Stomach (tissue), 8 donors: ENCODE measurements at regions not wholly inside any gene's neighbourhood (a gene's known extent, or its start where the extent isn't known, plus 50 kb on each side); places are given as distances from the start of the nearest gene placed in this dataset.

Source experiments
- DNase-seq, 2 donors: peaks; one replicate each; pipeline versions ENCODE4 v3.0.0 to v3.0.0-alpha.2; 2013 to 2019
- H3K27ac ChIP-seq, 5 donors: fragments of 200-600 bp in 4 of 5; sonication (generic) in 4 of 5; one replicate each; pipeline ENCODE4 v1.5.1; 2013 to 2019; ENCODE audit warnings: mild to moderate bottlenecking in 1 of 5, moderate library complexity in 1 of 5
- H3K27me3 ChIP-seq, 3 donors: fragments of 200-600 bp; sonication (generic); one replicate each; pipeline ENCODE4 v1.5.1; 2017 to 2019; ENCODE audit warnings: mixed run types in 1 of 3
- H3K36me3 ChIP-seq, 4 donors: fragments of 200-600 bp; sonication (generic); 1 replicate in 3 of 4; 2 replicates in 1 of 4; pipeline ENCODE4 v1.5.1; 2016 to 2019
- H3K4me1 ChIP-seq, 4 donors: fragments of 200-600 bp; sonication (generic); one replicate each; pipeline ENCODE4 v1.5.1; 2016 to 2019
- H3K4me3 ChIP-seq, 4 donors: fragments of 200-600 bp; sonication (generic) in 3 of 4; one replicate each; pipeline ENCODE4 v1.5.1; 2016 to 2019; ENCODE audit warnings: mild to moderate bottlenecking in 1 of 4
- H3K9me3 ChIP-seq, 4 donors: fragments of 200-600 bp; sonication (generic); one replicate each; pipeline ENCODE4 v1.5.1; 2016 to 2019
- EP300 ChIP-seq: sonication (generic); formaldehyde crosslinking; IDR thresholded peaks from one replicate; pipeline ENCODE4 v1.6.1; 2017; ENCODE audit warnings: antibody characterized with exemption
- POLR2A ChIP-seq, 4 donors: fragments of 450-650 bp; IDR thresholded peaks; one replicate each; pipeline ENCODE4 v1.6.1; 2016; ENCODE audit warnings: antibody characterized with exemption in 4 of 4, control low read depth in 2 of 4, mild to moderate bottlenecking in 1 of 4, moderate library complexity in 1 of 4
- POLR2AphosphoS5 ChIP-seq, 3 donors: sonication (generic); formaldehyde crosslinking; IDR thresholded peaks; one replicate each; pipeline ENCODE4 v1.6.1; 2016; ENCODE audit warnings: antibody characterized with exemption in 3 of 3
- WGBS, 5 donors: extraction: QIAGEN DNeasy Blood & Tissue Kit in 3 of 5; methylation state at CpG; one replicate each; pipeline versions ENCODE4 v1.1.5 to v1.1.7; 2013 to 2018; 5-methylcytosine and 5-hydroxymethylcytosine counted together
- intact Hi-C: fragments of 100-400 bp; cut with DNase I; formaldehyde crosslinking; loops from one replicate; pipeline ENCODE4 v1.15.1; 2023; ENCODE audit warnings: low total_unique reads
- TF ChIP-seq, protein P1 (sequence below), 7 experiments: fragments of 450-650 bp in 4 of 7; fragments of 200-600 bp in 3 of 7; sonication (generic) in 3 of 7; IDR thresholded peaks; one replicate each; pipeline ENCODE4 v1.5.1; 2016 to 2019; ENCODE audit warnings: antibody characterized with exemption in 7 of 7, control low read depth in 2 of 7, mild to moderate bottlenecking in 1 of 7
- donor health status: healthy with polysubstance abuse.
- donor health status: Bipolar disorder and iron deficiency.
- donor health status: healthy.

DNA sequence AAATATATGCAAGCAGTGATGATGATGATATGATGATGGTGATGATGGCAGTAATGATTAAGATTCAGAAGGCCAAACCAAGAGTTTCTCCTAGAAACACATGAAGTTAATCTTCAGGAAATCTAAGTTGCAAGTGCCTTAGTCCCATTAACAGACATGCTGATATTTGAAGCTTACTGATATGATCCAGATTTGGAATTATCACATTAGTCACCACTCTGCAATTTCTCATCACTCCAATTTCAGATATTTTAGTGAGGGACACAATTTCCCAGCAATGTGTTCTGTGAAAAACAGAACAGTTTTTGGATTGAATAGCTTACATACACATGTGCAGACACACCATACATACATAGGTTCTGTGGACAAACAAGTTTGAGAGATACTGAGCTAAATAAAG lies 411.4 kb upstream of the FAT3 start:
- Histone ChIP-seq H3K36me3 (no peaks in the 10 kb centered on the region), H3K4me1 (peaks cover 0 to 5% (median 0%) of the 10 kb centered on the region in 4 donors), H3K4me3 (no peak overlapping the region), H3K27ac (no peak overlapping the region), H3K9me3 (no peaks in the 10 kb centered on the region), H3K27me3 (no peaks in the 10 kb centered on the region)
- intact Hi-C loops: no loop called here
- DNase-seq: no peak
- TF ChIP-seq POLR2A (IDR thresholded peaks at IDR 0.05) (no peak), POLR2AphosphoS5 (IDR thresholded peaks at IDR 0.05) (no peak), EP300 (no peak)
- TF ChIP-seq, protein P1, sequence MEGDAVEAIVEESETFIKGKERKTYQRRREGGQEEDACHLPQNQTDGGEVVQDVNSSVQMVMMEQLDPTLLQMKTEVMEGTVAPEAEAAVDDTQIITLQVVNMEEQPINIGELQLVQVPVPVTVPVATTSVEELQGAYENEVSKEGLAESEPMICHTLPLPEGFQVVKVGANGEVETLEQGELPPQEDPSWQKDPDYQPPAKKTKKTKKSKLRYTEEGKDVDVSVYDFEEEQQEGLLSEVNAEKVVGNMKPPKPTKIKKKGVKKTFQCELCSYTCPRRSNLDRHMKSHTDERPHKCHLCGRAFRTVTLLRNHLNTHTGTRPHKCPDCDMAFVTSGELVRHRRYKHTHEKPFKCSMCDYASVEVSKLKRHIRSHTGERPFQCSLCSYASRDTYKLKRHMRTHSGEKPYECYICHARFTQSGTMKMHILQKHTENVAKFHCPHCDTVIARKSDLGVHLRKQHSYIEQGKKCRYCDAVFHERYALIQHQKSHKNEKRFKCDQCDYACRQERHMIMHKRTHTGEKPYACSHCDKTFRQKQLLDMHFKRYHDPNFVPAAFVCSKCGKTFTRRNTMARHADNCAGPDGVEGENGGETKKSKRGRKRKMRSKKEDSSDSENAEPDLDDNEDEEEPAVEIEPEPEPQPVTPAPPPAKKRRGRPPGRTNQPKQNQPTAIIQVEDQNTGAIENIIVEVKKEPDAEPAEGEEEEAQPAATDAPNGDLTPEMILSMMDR (IDR thresholded peaks at IDR 0.05): no peak

GRCh38 chr11:91810871-91811270 lies 413.7 kb upstream of the FAT3 start:
- no peak overlapping the region for H3K4me3 ChIP-seq
- no peaks in the 10 kb centered on the region for H3K4me1 ChIP-seq
- no peak for DNase-seq
- no peaks in the 10 kb centered on the region for H3K9me3 ChIP-seq
- H3K27me3 ChIP-seq: no peaks in the 10 kb centered on the region
- H3K27ac ChIP-seq: no peak overlapping the region
- WGBS, 5 donors: 72 to 89% (median 79%) methylated on average over 3 of the region's 3 CpGs
- intact Hi-C loops: no loop called here
- TF ChIP-seq, protein P1 (IDR thresholded peaks at IDR 0.05): no peak
- TF ChIP-seq EP300 (no peak), POLR2A (IDR thresholded peaks at IDR 0.05) (no peak), POLR2AphosphoS5 (IDR thresholded peaks at IDR 0.05) (no peak)
- H3K36me3 ChIP-seq: no peaks in the 10 kb centered on the region

DNA sequence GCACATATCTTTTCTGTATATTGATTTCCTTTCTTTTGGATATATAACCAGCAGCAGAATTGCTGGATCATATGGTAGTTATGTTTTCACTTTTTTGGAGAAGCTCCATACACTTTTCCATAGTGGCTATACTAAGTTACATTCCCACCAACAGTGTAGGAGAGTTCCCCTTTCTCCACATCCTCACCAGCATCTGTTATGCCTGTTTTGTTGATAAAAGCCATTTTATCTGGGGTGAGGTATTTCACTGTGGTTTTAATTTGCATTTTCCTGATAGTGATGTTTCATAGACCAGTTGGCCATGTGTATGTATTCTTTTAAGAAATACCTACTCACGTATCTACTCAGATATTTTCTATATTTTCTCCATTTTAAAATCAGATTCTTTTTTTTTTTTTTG lies 419.3 kb upstream of the FAT3 start:
- 89 to 96% (median 93%) methylated on average over 1 of the region's 1 CpG for WGBS, 5 donors
- Histone ChIP-seq H3K4me3 (no peak overlapping the region), H3K9me3 (no peaks in the 10 kb centered on the region), H3K27ac (no peak overlapping the region), H3K36me3 (no peaks in the 10 kb centered on the region), H3K27me3 (no peaks in the 10 kb centered on the region), H3K4me1 (peaks cover 0 to 11% (median 4%) of the 10 kb centered on the region in 4 donors)
- intact Hi-C loops: no loop called here
- no peak for TF ChIP-seq POLR2AphosphoS5 (IDR thresholded peaks at IDR 0.05)
- TF ChIP-seq, protein P1 (IDR thresholded peaks at IDR 0.05): no peak
- no peak for DNase-seq

DNA sequence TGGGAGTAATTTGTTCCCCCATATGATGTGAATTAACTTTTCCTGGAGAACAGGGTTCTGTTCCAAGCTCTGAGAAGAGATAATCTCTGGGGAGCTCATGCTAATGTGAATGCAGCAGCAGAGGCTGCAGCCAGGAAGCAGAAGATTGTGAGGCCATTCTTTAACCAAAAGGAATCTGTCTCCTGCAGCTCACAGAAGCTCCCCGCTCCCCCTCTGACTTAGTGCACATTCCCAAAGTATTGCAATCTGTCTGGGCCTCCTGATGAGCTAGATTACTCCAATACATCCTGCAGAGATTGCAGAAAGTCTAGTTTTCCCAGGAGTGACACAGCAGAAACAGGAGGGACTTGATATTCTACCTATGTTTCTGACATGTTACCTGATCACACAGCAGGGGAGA lies 420.6 kb upstream of the FAT3 start:
- Histone ChIP-seq H3K4me1 (peaks cover 0 to 11% (median 4%) of the 10 kb centered on the region in 4 donors), H3K4me3 (no peak overlapping the region), H3K9me3 (no peaks in the 10 kb centered on the region), H3K27me3 (no peaks in the 10 kb centered on the region), H3K27ac (no peak overlapping the region), H3K36me3 (no peaks in the 10 kb centered on the region)
- intact Hi-C loops: no loop called here
- 45 to 71% (median 63%) methylated on average over 1 of the region's 1 CpG for WGBS, 5 donors
- TF ChIP-seq EP300: no peak
- TF ChIP-seq, protein P1 (IDR thresholded peaks at IDR 0.05): no peak
- no peak for TF ChIP-seq POLR2A (IDR thresholded peaks at IDR 0.05)
- TF ChIP-seq POLR2AphosphoS5 (IDR thresholded peaks at IDR 0.05): no peak
- DNase-seq: peak in 1 of 2 donors; percentile 52
